HG02852 (cell line): ENCODE measurements at regions not wholly inside any gene's neighbourhood (a gene's known extent, or its start where the extent isn't known, plus 50 kb on each side); places are given as distances from the start of the nearest gene placed in this dataset.
"Not testable (repeated sequence)": the region's sequence is repeated elsewhere in the genome, so short reads cannot be mapped to it uniquely, and the experiment has no call there.

Experiments used
- ATAC-seq: cut with Tn5 transposase; IDR thresholded peaks from one replicate; pipeline ENCODE4 v1.9.1; 2021; ENCODE audit warnings: mild to moderate bottlenecking, moderate library complexity; ENCODE audit not compliant: unreplicated experiment

DNA sequence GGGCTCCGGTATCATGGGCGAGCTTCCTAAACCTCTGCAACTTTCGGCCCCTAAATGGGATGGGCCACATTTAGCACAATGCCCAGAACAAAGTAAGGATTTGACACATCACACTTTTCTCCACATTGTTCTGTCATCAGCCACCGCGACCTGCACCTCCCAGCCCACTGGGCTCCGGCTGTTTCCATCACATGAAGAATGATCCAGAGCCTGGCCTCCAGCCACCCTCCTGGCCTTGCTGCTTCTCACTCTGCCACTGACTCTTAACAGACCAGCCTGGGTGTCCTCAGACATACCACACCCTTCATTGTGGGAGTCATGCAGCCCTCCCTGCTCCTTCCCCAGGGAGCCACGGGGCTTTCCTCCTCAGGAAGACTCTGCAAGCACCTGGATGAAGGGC is 113.7 kb downstream of the IGLL1 start:
- ATAC-seq, result no peak

DNA sequence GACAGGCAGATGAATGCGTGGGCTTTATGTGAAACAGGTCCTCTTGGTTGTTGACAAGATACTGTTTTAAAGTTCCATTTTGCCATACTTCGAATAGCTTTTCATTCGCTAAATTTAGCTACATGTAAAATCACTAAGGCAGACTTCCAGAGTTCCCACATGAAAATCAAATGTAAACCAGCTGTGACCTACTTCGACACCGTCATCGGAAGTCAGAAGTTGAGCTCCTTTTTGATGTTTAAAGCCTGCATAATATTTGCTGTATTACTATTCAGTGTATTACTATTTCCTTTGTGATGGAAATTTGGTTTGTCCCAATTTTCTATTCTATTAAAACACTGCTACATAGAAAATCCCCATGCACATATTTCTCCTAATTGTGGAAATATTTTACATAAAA is 115.3 kb downstream of the IGLL1 start:
- not testable (repeated sequence) for ATAC-seq

- not testable (repeated sequence) for ATAC-seq
Measured at GRCh38 chr22:23460517-23461031, 119.5 kb downstream of the IGLL1 start.

DNA sequence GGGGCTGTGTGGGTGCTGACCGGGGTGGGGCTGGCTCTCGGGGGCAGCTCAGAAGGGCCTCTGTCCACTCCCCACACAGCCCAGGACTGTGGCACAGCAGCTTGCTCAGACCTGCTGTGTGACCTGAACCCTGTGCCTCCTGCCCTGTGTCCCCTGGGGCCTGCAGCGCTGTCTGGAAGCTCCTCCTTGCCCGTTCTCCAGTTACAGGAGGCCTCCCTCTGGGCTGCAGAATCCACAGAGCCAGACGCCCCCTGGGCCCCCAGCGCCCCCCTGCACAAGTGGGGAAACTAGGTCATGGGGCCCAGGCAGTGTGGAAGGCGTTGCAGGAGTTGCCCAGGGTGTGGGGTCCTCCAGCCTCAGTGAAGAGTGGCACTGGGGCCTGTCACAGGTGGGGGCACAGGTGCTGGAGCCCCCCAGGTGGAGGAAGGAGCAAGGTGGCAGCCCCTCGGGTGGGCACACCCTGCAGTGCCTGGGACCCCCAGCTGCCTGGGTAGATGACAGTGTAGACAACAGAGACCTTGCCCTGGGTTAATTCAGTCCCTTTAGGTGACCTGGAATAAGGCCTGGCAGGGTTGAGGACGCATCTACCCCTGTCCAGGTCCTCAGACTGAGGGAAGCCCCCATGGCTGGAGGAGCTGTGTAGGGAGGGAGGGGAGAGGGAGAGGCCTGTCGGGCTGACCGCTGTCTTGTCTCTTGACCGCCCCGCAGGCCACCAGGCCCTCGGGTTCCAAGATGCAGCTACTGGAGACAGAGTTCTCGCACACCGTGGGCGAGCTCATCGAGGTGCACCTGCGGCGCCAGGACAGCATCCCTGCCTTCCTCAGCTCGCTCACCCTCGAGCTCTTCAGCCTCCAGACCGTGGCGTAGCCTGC is 120.2 kb downstream of the IGLL1 start:
- not testable (repeated sequence) for ATAC-seq

DNA sequence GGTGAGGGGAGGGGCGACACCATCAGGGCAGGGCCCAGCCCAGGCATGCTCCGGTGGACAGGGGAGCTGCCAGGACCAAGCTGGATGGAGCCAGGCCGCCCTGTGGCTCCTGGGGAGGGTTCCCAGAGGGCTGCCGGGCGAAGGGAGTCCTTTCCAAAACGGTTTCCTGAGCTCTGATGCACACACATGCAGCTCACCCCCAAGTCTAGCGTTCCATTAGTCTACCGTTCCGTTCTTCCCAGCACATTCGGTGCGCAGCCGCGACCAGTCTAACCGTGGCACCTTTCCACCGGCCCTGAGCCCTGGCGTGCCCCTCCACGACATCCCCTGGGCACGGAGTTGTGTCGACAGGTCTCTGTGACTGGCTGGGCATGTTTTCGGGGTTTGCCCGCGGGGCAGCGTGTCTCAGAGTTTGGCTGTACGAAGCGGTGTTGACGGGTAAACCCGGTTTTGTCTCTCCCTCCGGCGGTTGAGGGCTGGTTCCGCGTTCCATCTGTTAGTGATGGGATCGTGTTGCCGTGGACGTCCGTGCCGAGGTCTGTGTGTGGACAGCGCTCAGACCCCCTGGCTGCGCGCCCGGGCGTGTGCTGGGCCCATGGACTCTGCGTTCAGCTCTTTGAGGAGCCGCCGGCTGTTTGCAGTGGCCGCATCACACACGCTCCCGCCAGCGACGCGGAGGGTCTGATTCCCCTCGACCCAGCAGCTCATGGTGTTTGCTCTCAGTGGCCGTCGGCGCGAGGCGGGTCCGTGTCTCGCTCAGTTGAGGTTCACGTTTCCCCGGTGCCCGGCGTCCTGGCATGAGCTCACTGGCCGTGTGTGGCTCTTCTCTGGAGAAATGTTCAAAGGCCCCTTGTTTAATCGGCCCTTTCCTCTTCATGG is 121.2 kb downstream of the IGLL1 start:
- ATAC-seq, result no peak

DNA sequence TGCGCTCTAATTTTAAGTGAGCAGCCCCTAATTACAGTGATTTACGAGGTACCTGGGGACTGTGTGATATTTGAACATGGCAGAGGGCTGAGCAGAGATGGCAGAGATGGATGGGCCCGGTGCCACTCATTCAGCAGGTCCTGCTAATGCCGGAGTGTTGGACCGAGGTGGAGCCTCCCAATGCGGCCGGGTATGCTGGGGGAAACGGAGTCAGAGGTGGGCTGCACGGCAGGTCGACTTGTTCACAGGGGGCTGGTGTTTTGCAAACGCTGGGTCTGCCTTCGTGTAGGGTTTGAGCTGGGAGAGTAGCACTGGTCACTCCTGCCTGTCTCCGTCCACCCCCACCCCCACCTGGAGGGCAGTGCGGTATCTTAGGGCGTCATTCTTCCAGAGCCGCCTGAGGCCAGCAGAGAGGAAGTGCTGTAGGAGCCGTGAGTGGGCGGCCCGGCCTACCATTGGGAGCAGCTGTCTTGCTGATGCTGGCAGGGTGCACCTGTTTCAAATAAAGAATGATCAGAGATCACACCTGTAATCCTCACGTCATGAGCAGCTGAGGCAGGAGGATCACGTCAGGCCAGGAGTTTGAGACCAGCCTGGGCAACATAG is 122.6 kb downstream of the IGLL1 start:
- ATAC-seq, result no peak

GRCh38 chr22:23456666-23457379 is 123.3 kb downstream of the IGLL1 start:
- not testable (repeated sequence) for ATAC-seq

GRCh38 chr22:23454345-23454744 is 125.7 kb downstream of the IGLL1 start:
- not testable (repeated sequence) for ATAC-seq

DNA sequence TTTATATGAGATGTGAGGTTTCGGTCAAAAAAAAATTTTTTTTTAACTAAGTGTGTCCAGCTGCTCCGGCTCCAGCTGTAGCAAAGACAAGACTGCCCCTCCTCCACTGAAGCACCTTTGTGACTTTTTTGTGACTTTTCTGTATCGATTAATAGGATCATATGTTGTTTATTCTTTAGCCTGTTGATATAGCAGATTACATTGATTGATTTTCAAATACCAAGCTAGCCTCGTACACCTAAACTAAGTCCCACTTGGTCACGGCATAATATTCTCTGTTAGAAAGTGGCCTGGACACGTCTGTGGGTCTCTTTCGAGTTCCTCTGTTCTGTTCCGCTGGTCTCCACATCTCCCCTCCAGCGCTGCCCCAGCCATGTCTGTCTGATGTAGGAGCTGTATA is 126.8 kb downstream of the IGLL1 start:
- ATAC-seq, result no peak

DNA sequence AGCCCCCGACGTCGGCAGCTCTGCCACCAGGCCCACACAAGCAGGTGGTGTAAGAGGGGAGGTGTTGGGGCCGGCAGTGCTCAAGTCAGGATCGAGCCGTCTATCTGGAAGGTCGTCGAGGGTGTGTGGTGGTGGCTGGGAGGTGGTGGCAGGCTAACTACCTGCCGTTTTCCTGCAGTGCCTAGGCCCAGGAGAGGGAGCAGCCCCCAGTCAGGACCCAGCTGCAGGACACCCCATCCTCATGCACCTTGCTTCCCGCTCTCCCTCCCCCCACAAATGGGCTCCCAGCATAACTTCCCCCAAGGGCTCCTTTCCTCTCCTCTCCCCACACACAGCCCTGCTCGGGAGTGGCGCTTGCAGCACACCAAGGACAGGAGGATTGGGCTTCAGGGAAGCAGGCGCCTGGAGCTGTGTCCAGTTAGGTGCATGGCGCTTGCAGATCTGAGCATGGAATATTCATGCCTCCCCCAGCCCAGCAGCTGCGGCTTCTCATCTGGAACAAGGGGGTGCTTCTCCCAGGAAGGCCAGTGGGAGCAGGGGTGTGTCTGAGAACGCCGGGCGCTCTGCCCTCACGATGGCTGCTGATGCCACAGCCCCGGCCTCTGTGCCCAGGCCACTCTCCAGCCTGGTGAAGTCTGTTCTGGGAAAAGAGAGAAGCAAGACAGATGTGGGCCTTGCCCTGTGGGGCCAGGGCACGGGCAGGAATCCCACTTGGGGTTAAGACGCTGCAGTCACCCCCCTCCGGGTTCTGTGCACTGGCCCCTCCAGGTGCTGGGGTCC is 127.7 kb downstream of the IGLL1 start:
- ATAC-seq, result no peak

DNA sequence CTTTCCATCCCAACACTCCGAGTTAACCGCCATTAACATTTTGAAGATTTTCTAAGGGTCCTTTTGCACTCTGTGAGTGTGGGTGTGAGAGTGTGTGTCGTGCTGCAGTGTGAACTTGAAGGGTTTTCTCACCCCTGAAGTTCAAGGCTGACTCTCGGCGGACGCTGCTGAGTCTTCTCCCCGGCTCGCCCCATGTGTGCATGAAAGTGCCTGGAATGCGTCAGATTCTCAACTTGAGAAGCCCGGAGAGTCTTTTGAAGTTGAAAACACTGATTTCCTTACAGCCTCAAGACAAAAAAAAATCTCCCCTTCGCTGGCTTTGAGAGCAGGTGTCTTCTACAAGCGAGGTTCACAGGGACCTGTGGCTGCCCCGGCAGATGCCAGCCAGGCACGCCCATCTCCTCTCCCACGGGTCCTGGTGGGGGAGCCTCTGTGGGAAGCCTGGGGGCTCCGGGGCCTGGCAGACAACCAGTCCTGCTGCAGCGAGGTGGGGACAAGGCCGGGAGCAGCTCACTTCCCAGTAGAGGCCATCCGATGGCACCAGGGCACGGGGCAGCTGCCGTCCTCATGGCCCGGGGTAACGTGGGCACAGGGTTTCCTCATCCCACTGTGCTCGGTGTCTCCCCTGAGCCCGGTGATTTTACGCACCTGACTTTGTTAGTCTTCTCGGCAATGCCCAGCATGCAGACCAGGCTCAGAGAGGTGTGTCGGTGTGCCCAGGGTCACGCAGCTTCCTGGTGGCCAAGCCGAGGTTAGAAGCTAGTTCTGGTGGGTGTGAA is 128.4 kb downstream of the IGLL1 start:
- ATAC-seq, result not testable (repeated sequence)

- ATAC-seq, result not testable (repeated sequence)
Measured at GRCh38 chr22:23450821-23451220, 129.3 kb downstream of the IGLL1 start.

- no peak for ATAC-seq
Measured at GRCh38 chr22:23450434-23450795, 129.7 kb downstream of the IGLL1 start.

GRCh38 chr22:23449748-23450433 is 130.2 kb downstream of the IGLL1 start:
- ATAC-seq, result not testable (repeated sequence)

GRCh38 chr22:23448499-23449288 is 131.4 kb downstream of the IGLL1 start:
- ATAC-seq, result not testable (repeated sequence)

GRCh38 chr22:23446796-23447350 is 133.2 kb downstream of the IGLL1 start:
- ATAC-seq, result no peak

DNA sequence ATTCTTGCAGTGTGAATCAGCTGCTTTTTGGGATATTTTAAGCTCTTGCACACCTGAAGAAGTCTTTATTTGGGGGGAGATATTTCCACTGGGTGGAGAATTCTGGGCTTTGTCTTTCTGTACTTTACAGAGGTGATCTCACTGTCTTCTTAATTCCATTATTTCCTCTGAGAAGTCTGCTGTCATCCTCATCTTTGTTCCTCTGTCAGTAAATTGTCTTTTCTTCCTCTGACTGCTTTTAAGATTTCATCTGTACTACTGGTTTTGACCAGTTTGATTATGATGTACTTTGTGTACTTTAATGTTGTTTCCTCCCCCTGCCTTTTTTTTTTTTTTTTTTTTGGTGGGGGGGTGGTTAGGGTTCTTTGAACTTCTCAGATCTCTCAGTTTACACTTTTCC is 133.9 kb downstream of the IGLL1 start:
- not testable (repeated sequence) for ATAC-seq
